Activated CD4-positive, alpha-beta T cell treated with anti-CD3 and anti-CD28 coated beads for 36 hours (primary cell): ENCODE measurements at regions not wholly inside any gene's neighbourhood (a gene's known extent, or its start where the extent isn't known, plus 50 kb on each side); places are given as distances from the start of the nearest gene placed in this dataset.

Experiments used
- ATAC-seq: fragments of 200-7000 bp; cut with Tn5 transposase; one replicate; pipeline ENCODE4 v1.10.0; 2021; ENCODE audit warnings: mild to moderate bottlenecking, moderate library complexity
- CTCF ChIA-PET: fragments of 350-600 bp; sonication (Branson Sonifier 250); formaldehyde crosslinking; loops from one replicate; lab custom pipeline; 2021; ENCODE audit warnings: antibody characterized with exemption; lab: Charles Lee
- POLR2A ChIA-PET: fragments of 350-600 bp; sonication (Branson Sonifier 250); formaldehyde crosslinking; loops from one replicate; lab custom pipeline; 2021; ENCODE audit warnings: antibody characterized with exemption, inconsistent platforms; lab: Charles Lee
- DNase-seq: peaks from one replicate; pipeline ENCODE4 v3.0.0-alpha.2; 2020
- H3K27ac Mint-ChIP-seq: one replicate; pipeline ENCODE4 v1.8.0; 2021; ENCODE audit warnings: mixed read lengths
- H3K27me3 Mint-ChIP-seq: one replicate; pipeline ENCODE4 v1.8.0; 2021; ENCODE audit warnings: mixed read lengths
- H3K36me3 Mint-ChIP-seq: one replicate; pipeline ENCODE4 v1.8.0; 2021; ENCODE audit warnings: low read depth, mixed read lengths
- H3K4me1 Mint-ChIP-seq: one replicate; pipeline ENCODE4 v1.8.0; 2021; ENCODE audit warnings: mixed read lengths
- H3K4me3 Mint-ChIP-seq: one replicate; pipeline ENCODE4 v1.8.0; 2021; ENCODE audit warnings: mild to moderate bottlenecking, moderate library complexity, mixed read lengths
- H3K9me3 Mint-ChIP-seq: one replicate; pipeline ENCODE4 v1.8.0; 2021; ENCODE audit warnings: low read depth, mixed read lengths
- intact Hi-C, 2 experiments: fragments of 100-400 bp; cut with DNase I in 1 of 2; cut with micrococcal nuclease in 1 of 2; formaldehyde crosslinking; loops; one replicate each; pipeline versions ENCODE4 v1.14.2 to v1.15.1; 2022 to 2024; cut with DNase I, micrococcal nuclease

DNA sequence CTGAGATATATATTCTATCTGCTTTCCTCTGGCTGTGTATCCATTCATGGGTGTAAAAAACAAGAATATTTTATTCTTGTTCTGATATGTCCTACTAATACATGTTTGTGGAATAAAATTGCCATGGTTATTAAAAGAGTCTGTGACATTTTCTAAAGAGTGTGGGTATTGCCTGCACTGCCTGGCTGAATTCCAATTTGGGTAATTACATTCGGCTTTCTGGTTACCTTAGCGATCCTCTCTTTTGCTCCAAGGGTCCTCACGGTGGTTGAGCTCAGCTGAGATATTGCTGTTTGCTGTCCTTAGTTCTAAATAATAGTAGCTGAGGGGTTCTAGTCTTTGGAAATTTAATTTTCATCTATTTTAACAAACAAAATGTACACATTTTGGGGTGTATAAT lies 301.4 kb upstream of the DNAJC19 start:
- no peaks in the 10 kb centered on the region for H3K9me3 Mint-ChIP-seq
- intact Hi-C loops, result no loop called here
- H3K27ac Mint-ChIP-seq, result no peak overlapping the region
- no peaks in the 10 kb centered on the region for H3K36me3 Mint-ChIP-seq
- ATAC-seq (no peak), DNase-seq (no peak)
- no peak overlapping the region for H3K4me3 Mint-ChIP-seq
- no peaks in the 10 kb centered on the region for H3K4me1 Mint-ChIP-seq
- ChIA-PET CTCF (no interaction called here), POLR2A (no interaction called here)
- no peaks in the 10 kb centered on the region for H3K27me3 Mint-ChIP-seq

DNA sequence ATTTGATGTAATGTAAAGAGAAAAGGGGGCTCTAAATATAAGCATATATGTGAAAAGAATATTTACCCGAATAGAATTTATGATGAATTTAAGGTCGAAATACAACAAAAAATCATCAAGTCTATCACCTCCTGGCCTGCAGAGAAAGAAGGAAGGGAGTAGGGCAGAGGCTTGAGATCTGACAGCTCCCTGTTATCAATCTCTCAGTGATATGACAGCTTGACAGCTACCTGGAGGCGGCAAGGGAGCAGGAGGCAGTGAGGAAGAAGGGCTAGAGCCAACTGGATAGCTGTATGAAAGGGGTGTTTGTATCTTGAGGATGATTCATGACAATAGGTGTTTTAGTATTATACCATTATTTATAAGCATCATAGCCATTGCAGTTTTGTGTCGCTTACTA lies 299.8 kb upstream of the DNAJC19 start:
- CTCF ChIA-PET, result no interaction called here
- intact Hi-C loops, result no loop called here
- DNase-seq (no peak), ATAC-seq (no peak)
- no peak overlapping the region for H3K27ac Mint-ChIP-seq
- H3K4me3 Mint-ChIP-seq, result no peak overlapping the region
- POLR2A ChIA-PET, result no interaction called here
- no peaks in the 10 kb centered on the region for H3K4me1 Mint-ChIP-seq
- no peaks in the 10 kb centered on the region for H3K9me3 Mint-ChIP-seq
- no peaks in the 10 kb centered on the region for H3K36me3 Mint-ChIP-seq
- no peaks in the 10 kb centered on the region for H3K27me3 Mint-ChIP-seq

DNA sequence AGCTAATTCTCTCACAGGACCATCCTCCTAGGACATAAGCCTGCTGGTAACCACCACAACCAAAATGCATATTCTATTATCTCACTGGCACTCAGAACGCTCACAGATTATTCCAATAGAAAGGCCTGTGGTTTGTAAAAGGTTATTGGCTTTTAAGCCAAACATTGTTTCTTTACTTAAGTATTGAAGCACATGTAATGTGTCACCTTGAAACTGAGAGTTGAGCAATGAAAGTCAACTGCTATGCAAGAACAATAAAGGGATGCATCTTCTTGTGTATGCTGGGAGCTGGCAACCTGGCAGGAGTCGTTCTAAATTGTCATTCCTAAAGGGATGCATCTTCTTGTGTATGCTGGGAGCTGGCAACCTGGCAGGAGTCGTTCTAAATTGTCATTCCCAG lies 298.6 kb upstream of the DNAJC19 start:
- H3K4me3 Mint-ChIP-seq, result no peak overlapping the region
- H3K4me1 Mint-ChIP-seq, result no peaks in the 10 kb centered on the region
- H3K27ac Mint-ChIP-seq, result no peak overlapping the region
- POLR2A ChIA-PET, result no interaction called here
- no peak for DNase-seq
- no peaks in the 10 kb centered on the region for H3K9me3 Mint-ChIP-seq
- ATAC-seq, result no peak
- H3K36me3 Mint-ChIP-seq, result no peaks in the 10 kb centered on the region
- intact Hi-C loops, result no loop called here
- H3K27me3 Mint-ChIP-seq, result no peaks in the 10 kb centered on the region
- CTCF ChIA-PET, result no interaction called here

DNA sequence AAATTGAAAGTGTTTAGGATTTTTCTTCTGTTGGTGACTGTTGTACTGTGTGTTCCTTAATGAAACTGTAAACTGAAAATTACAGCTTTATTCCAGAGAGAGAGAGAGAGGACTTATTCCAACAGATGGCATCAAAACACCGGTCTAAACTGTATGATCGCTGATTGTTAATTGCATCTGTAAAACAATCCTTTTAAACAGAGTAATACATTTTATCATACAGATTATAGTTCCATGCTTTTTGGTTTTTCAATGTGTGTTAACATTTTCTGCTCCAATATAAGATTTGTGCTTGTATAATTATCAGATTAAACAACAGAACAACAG lies 289.7 kb upstream of the DNAJC19 start:
- no peaks in the 10 kb centered on the region for H3K9me3 Mint-ChIP-seq
- peaks cover 6% of the 10 kb centered on the region for H3K27me3 Mint-ChIP-seq
- intact Hi-C loops, result no loop called here
- no peaks in the 10 kb centered on the region for H3K36me3 Mint-ChIP-seq
- DNase-seq (no peak), ATAC-seq (no peak)
- CTCF ChIA-PET, result interaction anchor here (1.0 to 1.3 kb wide), 4 partner anchors 10 to 71 kb away, joined by 3 to 4 read pairs (median 3); no protein-coding TSS in a partner anchor
- H3K4me3 Mint-ChIP-seq, result no peak overlapping the region
- POLR2A ChIA-PET, result no interaction called here
- H3K4me1 Mint-ChIP-seq, result no peaks in the 10 kb centered on the region
- H3K27ac Mint-ChIP-seq, result no peak overlapping the region

DNA sequence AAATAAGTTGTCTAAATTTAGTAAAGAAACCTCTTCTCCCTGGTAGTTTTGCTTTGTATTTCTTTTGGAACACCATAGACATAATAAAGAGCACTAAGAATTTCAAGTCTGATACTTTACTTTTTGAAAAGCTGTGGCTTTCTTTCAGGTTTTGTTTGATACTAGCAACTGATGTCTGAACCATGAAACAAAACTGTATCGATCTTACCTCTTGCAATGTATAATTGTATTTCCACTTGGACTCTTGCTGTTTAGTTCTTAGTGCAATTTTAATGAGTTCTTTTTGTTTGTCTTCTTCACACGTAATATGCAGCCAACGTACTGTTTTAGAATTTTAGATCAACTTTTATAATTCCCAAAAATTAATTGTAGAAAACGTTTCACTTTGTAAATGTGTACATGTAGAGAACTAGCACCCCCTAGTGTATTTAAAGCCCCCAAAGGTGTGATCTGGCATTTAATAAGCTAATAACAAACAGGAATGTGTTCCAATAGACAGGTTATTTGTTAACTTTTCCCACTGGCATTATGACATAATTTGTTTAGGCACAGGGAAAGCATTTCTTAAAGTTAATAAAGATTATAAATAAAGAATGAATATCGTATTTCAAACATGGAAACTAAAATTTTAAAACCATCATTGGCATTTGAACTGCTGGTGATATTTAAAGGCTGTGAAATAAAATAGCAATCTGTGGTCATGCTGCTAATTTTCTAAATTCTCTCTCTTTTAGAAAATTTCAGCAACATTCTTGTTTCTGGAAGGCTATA lies 289.1 kb upstream of the DNAJC19 start:
- H3K36me3 Mint-ChIP-seq, result no peaks in the 10 kb centered on the region
- ChIA-PET POLR2A (no interaction called here), CTCF (interaction anchor here (1.0 to 1.3 kb wide), 3 partner anchors 17 to 71 kb away, joined by 3 to 4 read pairs (median 3); no protein-coding TSS in a partner anchor)
- no peaks in the 10 kb centered on the region for H3K9me3 Mint-ChIP-seq
- ATAC-seq, result no peak
- intact Hi-C loops, result no loop called here
- H3K4me3 Mint-ChIP-seq, result no peak overlapping the region
- H3K27ac Mint-ChIP-seq, result no peak overlapping the region
- DNase-seq, result no peak
- H3K27me3 Mint-ChIP-seq, result peaks cover 6% of the 10 kb centered on the region
- H3K4me1 Mint-ChIP-seq, result no peaks in the 10 kb centered on the region

DNA sequence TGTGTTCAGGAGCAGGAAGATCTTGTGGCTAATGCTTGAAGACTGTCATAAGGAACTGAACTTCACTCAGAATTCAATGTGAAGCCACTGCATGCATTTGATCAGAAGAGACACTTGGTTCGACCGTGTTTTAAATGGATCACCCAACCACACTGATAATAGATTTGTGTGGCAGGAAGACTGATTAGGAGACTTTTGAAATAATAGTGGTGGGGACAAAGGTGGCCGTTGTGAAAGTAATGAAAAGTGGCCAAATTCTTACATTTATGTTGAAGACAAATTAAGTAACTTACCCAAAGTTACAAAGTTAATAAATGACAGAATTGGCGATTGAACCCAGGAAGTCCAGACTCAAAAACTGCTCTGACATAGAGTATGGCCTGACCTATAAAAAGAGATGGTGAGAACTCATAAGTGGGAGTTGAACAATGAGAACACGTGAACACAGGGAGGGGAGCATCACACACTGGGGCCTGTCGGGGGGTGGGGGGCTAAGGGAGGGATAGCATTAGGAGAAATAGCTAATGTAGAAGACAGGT lies 286.9 kb upstream of the DNAJC19 start:
- no peak overlapping the region for H3K4me3 Mint-ChIP-seq
- H3K4me1 Mint-ChIP-seq, result no peaks in the 10 kb centered on the region
- intact Hi-C loops, result no loop called here
- DNase-seq, result no peak
- ATAC-seq, result no peak
- no peak overlapping the region for H3K27ac Mint-ChIP-seq
- CTCF ChIA-PET, result no interaction called here
- peaks cover 9% of the 10 kb centered on the region for H3K27me3 Mint-ChIP-seq
- no peaks in the 10 kb centered on the region for H3K9me3 Mint-ChIP-seq
- POLR2A ChIA-PET, result no interaction called here
- H3K36me3 Mint-ChIP-seq, result no peaks in the 10 kb centered on the region

DNA sequence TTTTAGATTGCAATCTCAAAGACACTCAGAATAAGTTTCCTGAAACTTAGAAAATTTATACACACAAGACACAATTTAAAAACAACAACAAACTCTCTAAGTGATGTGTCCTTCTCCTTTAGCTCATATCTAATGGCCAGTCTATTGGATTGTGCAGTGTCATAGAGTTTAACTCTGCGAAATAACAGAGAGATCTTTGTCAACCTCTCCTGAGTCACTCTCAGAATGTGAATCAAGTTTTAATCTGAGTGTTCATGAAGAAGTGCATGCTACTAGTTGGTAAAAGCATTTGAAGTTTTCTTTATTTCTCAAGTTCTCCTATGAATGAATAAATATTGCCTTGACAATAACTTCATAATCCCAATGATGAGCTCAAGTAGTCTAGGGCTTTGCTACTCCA lies 284.5 kb upstream of the DNAJC19 start:
- ATAC-seq (no peak), DNase-seq (no peak)
- Mint-ChIP-seq H3K27me3 (peaks cover 9% of the 10 kb centered on the region), H3K9me3 (no peaks in the 10 kb centered on the region), H3K36me3 (no peaks in the 10 kb centered on the region), H3K4me3 (no peak overlapping the region), H3K4me1 (no peaks in the 10 kb centered on the region), H3K27ac (no peak overlapping the region)
- ChIA-PET CTCF (no interaction called here), POLR2A (no interaction called here)
- intact Hi-C loops, result no loop called here

DNA sequence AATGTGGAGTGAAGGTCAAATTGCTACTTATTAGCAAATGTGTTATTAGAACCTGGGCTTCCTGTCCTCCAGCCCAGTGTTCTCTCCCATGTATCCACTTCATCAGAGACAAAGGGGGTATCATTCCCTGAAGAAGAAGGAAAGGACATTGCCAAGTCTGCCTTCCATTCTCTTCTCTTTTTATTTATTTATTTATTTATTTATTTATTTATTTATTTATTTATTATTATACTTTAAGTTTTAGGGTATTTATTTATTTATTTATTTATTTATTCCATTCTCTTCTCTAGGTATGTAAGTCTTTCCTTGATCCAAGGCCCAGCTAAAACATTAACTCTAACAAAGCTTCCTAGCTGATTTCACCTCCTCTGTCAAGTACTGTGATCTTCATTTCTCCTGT lies 277.8 kb upstream of the DNAJC19 start:
- intact Hi-C loops, result no loop called here
- CTCF ChIA-PET, result no interaction called here
- POLR2A ChIA-PET, result interaction anchor here (0.6 to 0.7 kb wide), 2 partner anchors 502 to 599 kb away, joined by 3 to 5 read pairs; no protein-coding TSS in a partner anchor
- DNase-seq (no peak), ATAC-seq (no peak)
- no peaks in the 10 kb centered on the region for H3K9me3 Mint-ChIP-seq
- no peak overlapping the region for H3K27ac Mint-ChIP-seq
- H3K4me1 Mint-ChIP-seq, result peaks cover 3% of the 10 kb centered on the region
- H3K27me3 Mint-ChIP-seq, result peaks cover 4% of the 10 kb centered on the region
- H3K4me3 Mint-ChIP-seq, result no peak overlapping the region
- no peaks in the 10 kb centered on the region for H3K36me3 Mint-ChIP-seq

DNA sequence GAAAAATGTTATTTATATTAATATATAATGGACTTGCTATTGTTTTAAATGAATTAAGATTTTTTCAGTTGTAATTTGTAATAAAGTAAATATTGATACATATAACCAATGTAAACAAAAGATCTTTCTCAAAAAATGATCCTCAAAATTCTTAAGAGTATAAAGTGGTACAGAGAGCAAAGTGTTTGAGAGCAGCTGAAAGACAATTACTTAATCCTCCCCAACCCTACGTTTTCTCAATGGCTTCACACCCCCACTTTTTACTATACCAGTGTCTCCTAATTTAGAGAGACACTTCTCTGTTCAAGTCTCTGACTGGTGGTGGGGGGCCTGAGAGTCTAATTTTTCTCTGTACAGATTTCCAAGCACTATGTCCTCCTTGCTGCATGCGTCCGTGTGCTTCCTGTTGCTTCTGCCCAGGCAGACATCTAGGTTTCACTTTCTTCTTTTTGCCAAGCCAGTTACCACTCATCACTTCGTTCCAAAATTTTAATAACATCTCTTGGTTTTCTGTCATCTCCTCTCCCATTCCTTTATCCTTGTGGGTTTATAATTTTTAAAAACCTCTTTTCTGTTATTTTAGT lies 276.3 kb upstream of the DNAJC19 start:
- H3K4me3 Mint-ChIP-seq, result peak overlapping the region; percentile 53
- peaks cover 4% of the 10 kb centered on the region for H3K9me3 Mint-ChIP-seq
- H3K27me3 Mint-ChIP-seq, result peaks cover 4% of the 10 kb centered on the region
- H3K4me1 Mint-ChIP-seq, result peaks cover 3% of the 10 kb centered on the region
- DNase-seq, result no peak
- intact Hi-C loops, result no loop called here
- ChIA-PET POLR2A (no interaction called here), CTCF (interaction anchor here (1.1 to 1.2 kb wide), 3 partner anchors 11 to 61 kb away, joined by 3 to 4 read pairs (median 3); no protein-coding TSS in a partner anchor)
- ATAC-seq, result no peak
- H3K36me3 Mint-ChIP-seq, result no peaks in the 10 kb centered on the region
- H3K27ac Mint-ChIP-seq, result no peak overlapping the region

DNA sequence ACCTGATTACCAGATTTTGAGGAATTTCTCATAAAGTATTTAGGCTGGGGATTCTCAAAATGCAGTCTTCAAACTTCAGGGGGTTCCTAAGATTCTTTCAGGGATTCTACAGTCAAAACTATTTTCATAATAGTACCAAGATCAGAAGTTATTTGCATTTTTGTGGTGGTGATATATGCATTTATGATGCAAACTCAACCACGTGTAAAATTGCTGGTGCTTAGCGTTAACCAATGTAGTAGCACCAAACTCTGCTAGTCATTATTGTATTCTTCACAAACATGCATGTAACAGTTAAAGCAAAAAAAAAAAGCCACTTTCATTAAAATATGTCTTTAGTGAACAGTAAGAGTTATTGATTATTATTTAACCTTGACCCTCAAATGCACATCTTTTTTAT lies 274.9 kb upstream of the DNAJC19 start:
- CTCF ChIA-PET, result interaction anchor here (1.1 kb wide), 1 partner anchor 10 kb away, joined by 4 read pairs; no protein-coding TSS in a partner anchor
- Mint-ChIP-seq H3K4me1 (peaks cover 3% of the 10 kb centered on the region), H3K27me3 (peaks cover 4% of the 10 kb centered on the region), H3K27ac (no peak overlapping the region), H3K4me3 (no peak overlapping the region), H3K9me3 (peaks cover 4% of the 10 kb centered on the region), H3K36me3 (no peaks in the 10 kb centered on the region)
- DNase-seq (no peak), ATAC-seq (no peak)
- POLR2A ChIA-PET, result no interaction called here
- intact Hi-C loops, result no loop called here

DNA sequence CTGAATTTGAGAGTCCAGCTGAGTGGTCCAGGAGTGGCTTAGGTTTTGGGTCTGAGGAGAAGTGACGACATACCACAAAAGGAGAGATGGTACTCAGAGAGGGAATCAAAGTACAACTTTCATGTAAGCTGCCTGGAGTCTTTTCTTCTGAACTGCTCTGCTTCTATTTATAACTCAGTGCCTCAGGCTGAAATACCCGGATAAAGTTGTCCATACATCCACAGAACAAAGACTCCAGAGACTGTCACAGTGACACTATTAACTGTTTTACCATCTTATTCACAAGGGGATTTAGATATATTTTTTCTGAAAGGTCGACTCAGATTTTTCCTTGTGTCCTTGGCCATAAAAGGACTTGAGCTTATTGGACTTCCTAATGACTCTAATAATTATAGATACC lies 264.3 kb upstream of the DNAJC19 start:
- Mint-ChIP-seq H3K27me3 (peaks cover 2% of the 10 kb centered on the region), H3K4me1 (no peaks in the 10 kb centered on the region), H3K36me3 (no peaks in the 10 kb centered on the region), H3K4me3 (no peak overlapping the region), H3K9me3 (no peaks in the 10 kb centered on the region), H3K27ac (no peak overlapping the region)
- CTCF ChIA-PET, result interaction anchor here (1.1 kb wide), 1 partner anchor 11 kb away, joined by 4 read pairs; no protein-coding TSS in a partner anchor
- POLR2A ChIA-PET, result no interaction called here
- intact Hi-C loops, result no loop called here
- ATAC-seq (no peak), DNase-seq (no peak)

DNA sequence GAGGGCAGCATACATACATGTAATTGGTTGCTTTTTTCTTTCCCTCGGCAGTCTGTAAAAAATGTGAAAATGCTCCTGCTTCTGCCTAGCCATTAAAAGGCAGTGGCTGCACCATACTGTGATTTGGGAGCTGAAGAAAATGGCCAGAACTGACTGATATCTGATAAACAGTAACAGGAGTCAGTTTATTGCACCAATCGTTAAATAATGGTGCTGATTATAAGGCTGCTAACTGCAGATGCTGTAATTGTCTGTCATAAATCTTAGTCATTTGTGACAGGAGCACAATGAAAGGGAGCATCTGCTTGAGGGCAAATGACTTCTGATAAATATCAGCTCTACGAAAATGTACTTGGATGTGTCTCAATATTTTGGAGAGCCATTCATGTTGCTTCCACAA lies 263.1 kb upstream of the DNAJC19 start:
- intact Hi-C loops, result no loop called here
- Mint-ChIP-seq H3K36me3 (no peaks in the 10 kb centered on the region), H3K4me3 (no peak overlapping the region), H3K4me1 (no peaks in the 10 kb centered on the region), H3K9me3 (no peaks in the 10 kb centered on the region), H3K27ac (no peak overlapping the region), H3K27me3 (peaks cover 2% of the 10 kb centered on the region)
- CTCF ChIA-PET, result no interaction called here
- no peak for ATAC-seq
- DNase-seq, result no peak
- POLR2A ChIA-PET, result no interaction called here
